Embryonic facial prominence (tissue), 1 donor: ENCODE measurements at regions not wholly inside any gene's neighbourhood (a gene's known extent, or its start where the extent isn't known, plus 50 kb on each side); places are given as distances from the start of the nearest gene placed in this dataset.

Experiments used
- DNase-seq: peaks from one replicate; pipeline ENCODE4 v3.0.0-alpha.2; 2016; ENCODE audit errors: extremely low spot score

DNA sequence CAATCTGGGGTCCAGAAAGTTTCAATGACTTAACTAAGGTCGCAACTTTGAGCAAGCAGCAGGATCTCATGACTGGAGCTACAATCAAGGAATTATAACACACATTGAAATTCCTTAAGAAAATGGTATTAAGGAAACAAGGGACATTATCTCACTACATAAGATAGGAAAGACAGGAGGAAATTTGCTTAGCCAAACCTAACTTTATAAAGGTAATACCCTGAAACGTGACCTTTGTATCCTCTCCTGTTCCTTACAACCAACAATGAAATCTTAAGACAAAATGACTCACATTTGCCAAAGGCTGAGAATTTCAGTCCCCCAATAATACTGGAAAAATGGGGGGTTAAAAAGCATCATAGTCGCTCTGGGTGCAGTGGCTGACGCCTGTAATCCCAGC is 218.9 kb upstream of the LYZL1 start:
- DNase-seq, result no peak

DNA sequence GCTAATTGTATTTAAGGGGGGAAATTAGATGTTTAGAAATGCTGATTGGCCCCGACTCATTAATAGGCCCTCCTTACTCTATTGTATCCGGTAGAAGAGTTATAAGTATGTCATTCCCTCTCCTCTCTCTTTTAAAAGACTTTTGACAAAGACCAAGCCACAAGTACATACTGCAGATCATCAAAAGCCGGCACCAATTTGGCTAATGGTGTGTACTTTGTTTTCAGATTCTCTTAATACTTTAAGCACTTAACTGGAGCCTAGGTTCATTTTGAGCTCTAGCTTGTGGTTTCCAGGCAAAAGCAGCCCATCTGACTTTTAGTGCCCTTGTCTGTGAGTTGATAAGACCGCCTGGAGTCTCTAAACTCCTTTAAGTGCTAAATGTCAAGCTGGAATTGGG is 210.0 kb upstream of the LYZL1 start:
- DNase-seq, result no peak

DNA sequence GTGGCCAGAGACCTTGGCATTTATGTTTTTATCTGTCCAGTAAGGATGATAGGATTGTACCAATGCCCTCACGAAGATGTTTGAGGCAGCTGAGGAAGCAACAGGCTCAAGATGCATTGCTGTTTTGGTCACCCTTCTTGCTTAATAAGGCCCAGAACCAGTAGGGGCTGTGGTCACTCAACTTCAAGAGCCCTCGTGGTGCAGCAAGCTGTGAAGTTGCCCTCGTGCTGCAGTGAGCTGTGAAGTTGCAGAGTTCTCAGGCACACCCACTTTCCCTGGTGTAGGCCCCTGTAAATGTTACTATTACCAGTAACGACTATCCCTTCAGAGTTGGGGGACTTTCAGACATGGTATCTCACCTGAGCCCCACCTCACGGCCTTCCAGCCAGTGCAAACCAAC is 207.6 kb upstream of the LYZL1 start:
- no peak for DNase-seq

DNA sequence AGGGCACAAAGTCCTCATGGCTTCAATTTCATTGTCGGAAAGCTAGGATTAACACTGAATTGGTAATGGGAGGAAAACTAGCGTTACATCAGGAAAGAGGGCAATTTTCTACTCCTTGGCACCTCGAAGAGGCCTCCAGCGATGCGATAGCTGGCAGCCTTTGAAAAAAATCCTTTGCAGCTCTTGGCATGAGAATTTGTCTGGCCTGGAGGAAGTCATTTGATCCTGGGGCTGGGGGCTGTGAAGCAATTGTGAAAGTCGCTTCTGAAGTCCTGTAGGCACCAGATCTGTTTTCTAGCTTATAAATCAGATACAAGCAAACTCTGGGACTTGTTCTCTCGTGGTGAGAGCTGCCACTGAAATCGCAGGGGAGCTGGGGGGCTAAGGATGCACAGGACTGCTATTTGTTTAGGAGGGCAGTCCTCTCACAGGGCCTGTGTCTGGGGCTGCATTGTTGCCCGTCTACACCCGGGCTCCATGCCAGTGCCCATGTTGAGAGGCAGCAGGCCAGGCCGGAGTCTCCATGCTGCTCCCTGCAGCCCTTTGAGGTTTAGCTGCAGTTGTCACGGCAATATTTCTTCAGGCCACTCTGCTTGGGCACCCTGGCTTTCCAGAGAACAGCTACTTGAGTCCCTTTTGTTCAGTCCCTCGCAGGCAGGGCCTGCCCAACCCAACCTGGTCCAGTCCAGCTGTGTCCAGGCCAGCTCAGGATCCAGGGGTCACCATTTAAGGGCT is 206.8 kb upstream of the LYZL1 start:
- DNase-seq, result no peak

DNA sequence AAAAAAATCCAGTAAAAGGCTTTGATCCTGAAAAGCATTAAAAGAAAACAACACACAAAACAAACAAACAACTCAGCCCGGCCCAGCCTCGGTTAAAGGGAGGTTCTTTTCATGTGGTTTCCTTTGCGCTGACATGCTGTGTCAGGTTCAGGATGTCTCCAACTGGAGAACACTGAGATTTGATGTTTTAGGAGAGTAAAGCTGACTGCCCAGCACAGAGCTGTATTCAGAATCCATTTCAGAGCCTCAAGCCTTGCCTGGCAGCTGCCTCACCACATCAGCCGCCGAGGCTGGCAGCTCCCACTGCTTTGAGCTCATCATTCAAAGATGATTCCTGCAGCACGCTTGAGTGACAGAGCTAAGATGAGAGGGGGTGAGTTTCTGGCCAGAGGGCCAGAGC is 205.8 kb upstream of the LYZL1 start:
- DNase-seq, result no peak

DNA sequence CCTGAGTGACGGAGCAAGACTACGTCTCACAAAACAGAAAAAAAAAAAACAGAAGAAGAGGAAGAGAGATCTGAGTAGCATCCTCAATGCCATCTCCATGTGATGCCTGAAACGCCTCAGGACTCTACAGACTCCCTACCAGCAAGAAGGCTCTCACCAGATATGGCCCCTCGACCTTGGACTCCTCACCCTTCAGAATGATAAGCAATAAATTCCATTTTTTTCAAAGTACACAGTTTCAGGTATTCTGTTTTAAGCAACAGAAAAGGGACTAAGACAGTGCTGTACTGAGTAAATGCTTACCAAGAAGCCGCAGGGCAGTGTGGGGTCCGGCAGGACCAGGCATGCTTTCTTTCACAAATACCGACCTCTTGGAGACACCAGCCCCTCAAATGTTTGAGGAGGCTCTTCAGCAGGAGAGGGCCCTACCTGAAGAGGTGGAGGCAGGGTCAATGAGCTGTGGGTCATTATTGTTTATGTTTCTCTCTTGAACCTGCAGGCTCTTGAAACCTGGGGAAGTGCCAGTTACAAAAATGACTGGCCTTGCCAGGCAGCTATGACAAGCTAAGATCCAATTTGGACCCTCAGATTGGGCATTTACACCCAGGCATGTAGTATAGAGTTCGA is 204.1 kb upstream of the LYZL1 start:
- no peak for DNase-seq

DNA sequence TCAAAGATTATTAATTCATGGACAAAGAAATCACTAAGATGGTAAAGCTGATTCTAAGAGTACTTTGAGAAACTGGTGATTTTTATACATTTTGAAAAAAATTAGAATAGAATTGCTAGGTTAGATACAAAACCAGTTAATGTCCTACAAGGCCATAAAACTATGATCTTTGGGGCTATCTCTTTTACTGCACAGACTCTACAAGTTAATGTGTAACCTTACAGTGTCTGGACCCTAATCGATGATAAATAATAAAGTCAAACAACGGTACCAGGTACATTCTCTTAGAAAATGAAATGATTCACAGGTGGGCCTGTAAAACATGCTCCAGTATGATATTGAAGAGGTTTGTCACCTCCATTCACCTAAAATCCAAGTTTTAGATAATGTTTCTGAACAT is 199.8 kb upstream of the LYZL1 start:
- DNase-seq, result no peak

DNA sequence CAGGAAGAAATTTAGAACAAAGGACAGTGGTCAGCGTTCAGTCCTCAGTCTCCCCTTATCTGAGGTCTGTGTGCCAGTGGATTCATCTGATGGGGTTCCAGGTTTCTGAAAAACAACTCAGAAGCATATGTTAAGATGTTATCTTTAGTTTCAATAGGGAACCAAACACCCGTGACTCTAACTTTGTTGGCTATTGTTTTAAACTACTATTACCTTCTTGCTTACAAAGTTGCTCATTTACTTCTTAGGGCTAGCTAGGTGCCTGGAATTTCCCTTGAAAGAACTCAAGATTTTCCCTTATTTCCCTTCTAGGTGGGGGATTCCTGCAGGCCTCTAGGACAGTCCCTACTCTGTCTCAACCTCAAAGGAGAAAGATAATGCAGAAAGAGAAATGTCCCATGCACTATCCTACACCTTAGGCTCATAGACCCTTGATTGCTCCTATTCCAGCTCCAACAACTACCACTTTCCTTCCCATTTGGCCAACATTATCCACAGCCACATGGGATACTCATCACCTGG is 192.5 kb upstream of the LYZL1 start:
- no peak for DNase-seq

DNA sequence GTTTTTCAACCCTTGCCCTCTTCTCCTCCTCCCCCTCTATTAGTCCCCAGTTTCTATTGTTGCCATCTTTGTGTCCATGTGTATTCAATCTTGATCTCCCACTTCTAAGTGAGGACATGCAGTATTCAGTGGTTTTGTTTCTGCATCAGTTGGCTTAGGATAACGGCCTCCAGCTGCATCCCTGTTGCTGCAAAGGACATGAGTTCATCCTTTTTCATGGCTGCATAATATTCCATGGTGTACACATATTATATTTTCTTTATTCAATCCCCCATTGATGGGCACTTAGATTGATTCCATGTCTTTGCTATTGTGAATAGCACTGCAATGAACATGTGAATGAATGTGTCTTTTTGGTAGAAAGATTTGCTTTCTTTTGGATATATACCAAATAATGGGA is 190.4 kb upstream of the LYZL1 start:
- no peak for DNase-seq

DNA sequence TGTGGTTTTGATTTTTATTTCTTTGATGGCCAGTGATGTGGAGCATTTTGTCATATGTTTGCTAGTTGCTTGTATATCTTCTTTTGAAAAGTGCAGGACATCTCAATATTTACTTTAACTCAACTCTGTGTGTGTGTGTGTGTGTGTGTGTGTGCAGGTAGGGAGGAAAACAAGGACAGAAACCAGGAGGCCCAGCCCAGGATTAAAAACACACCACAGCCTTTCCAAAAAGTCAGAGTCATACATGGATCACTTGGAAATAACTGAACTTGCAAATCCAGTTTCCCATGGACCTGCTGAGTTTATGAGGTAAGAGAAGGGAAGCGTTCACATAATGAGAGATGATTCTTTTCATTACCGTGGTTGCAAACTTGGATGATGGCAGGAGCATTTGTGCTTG is 189.9 kb upstream of the LYZL1 start:
- DNase-seq, result no peak

DNA sequence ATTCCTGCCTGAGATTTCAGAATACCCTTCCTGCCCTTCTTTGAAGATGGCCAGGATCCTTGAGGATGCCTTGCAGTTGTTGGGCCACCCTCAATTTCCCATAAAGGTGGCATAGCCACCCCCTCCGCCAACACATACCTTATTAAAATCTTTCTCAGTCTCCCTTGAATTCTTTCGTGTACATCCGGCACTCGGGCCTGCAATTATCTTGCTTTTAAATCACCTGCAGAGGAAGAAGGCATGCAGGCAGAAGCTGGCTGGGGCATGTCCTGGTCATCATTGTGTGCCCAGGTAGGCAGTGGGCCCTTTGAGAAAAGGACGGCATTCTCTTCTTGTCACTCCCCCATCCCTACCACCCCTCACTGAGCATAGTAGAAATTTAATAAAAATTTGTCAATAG is 189.5 kb upstream of the LYZL1 start:
- no peak for DNase-seq

DNA sequence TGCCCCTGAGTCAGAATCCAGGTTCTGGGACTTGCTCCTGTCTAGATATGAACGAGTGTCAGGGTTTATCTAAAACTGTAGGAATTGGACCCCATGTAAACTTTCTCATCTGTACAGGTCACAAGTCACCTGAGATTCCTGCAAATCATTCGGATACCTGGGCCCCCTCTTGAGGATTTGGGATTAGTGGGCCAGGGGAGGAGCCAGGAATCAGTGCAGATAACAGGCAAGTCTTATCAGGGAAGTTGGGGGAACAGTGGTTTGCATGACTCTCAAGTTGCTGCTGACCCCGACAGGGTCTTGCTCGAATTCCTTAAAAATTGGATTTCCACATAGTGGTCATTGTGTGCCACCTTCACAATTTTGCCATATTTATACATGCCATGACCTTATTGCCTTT is 188.4 kb upstream of the LYZL1 start:
- DNase-seq, result no peak

DNA sequence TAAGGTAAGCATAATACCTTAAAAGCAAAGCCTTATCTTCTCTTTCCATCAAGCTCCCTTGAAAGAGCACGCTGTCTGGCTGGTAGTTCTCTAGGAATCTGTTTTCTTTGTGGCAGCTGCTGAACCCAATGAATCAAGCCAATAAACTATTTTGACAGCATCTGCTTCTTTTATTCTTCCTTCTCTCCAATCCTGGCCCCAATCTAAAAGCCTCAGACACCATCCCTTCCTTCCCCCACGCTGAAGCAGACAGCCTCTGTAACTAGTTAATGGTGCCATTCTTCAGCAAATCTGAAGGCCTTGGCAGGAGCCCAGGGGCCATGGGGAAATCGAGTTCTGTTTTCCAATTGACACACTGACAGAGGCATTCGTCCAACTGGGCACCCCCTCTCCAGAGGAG is 186.6 kb upstream of the LYZL1 start:
- DNase-seq, result no peak

DNA sequence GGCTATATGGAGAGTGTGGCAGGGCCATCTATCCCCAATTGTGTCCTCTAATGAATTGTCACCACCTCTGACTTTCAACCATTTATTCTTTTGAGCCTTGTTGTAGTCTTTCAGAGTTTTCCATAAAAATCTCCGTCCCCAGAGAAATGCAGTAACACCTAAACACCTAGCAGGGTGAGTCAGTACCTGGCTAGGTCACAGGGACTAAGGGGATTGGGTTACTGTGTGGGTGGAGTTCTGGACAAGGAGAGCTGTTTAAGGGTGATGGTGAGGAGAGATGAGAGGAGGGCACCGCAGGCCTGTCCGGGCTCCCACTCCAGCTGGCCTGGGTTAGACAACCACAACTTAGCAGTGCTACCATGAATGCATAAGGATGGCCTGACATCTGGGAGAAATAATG is 186.2 kb upstream of the LYZL1 start:
- DNase-seq, result no peak

DNA sequence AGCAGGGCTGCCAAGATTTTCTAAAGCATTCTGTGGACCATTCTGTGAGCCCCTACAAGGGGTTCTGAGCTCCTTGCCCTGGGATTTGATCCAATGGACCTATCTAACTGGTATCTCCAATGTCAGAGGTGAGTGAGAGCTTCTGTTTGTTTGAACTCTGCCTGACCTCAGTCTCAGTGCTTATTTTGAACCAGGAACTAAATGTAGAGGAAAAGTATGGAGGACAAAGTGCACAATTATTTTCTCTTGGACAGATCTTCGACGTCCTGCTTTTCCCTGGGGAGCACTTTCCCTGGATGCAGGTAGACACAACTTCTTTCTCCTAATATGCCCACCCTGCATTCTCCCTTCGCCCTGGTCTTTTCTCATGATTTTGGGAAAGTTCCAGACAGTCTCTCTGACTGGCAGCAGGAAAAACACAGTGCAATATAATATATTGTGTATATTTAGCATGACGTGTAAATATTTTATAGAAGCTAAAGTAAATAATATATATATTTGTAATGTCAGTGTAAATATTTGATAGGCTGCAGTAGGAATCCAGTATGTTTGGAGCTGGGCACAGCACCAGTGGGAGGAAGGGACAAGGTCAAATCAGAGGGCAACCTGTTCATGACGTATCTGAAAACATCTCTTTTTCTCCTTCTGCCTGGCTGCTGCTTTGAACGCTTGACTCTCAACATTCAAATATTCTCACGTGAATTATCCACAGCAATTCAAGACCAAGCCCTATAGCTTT is 184.0 kb upstream of the LYZL1 start:
- DNase-seq, result no peak

DNA sequence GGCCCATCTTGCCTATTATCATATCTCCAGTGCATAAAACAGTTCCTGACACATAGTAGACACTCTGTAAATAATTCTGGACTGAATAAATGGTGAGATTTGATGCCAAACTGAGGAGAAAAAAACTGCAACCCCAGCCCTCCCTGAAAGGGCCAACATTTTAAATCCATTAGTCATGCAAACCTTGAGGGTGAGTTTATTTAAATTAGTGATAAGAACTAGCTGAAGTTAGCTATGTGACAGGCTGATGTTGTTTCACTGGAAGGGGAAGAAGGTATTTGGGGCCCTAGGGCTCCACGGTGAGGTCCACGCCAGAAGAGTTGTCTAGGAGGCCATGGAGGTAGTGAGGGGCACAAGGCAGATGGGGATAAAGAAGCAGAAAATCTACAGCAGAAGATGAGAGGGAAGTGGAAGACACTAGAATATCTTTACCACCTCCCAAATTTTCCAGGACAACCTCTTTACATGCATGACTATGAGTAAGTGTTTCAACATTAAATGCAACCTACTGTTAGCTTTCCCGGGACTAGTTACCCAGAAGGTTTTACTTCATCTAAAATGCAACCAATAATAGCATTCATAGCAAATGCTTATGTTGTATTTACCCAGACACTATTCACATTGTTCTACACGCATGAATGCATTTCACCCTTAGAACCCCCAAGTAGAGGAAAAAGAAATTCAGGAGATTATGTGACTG is 183.2 kb upstream of the LYZL1 start:
- no peak for DNase-seq

DNA sequence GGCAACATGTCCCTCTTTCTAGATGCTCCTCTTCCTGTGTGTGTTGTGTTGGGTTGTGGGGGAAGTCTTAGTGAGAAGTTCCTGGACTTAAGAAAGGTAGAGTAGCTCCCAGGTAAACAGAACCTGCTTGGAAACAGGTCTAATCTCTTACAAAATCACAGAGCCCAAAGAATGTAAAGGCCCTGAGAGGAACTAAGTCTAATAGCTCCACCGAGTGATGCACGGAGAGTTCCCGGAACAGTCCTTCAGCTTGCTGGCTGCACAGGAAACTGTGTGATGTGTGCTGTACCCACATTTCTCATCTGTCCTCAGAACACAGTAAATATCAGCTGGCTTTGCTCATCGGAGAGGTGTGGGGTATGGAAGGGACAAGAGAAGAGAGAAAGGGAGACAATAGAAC is 182.6 kb upstream of the LYZL1 start:
- no peak for DNase-seq

DNA sequence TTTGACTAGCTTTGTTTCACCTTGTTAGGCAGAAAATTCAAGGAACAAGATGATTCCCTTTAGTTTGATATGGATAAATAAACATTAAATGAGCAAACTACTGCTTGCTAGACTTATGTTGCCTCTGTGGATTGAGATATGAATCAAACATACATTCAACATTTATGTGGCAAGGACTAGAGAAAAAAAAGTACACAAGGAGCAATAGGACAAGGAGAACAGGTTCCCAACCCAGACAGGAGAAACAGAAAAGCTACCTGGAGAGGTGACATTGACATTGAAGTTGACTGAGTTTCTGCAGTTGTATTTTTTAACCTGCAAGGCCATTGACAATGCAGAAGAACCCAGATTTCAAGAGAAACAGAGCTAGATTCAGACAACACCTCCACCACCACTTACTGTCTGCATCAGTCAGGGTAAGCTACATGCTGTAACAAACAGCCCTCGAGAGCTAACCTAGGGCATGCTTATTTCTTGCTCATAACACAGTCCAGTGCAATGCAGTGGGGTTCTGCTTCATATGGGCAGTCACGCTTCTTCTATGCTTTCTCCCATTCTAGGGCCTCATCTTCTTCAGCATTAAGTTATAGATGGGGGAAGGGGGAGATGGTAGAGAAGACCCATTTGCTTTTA is 180.9 kb upstream of the LYZL1 start:
- no peak for DNase-seq

DNA sequence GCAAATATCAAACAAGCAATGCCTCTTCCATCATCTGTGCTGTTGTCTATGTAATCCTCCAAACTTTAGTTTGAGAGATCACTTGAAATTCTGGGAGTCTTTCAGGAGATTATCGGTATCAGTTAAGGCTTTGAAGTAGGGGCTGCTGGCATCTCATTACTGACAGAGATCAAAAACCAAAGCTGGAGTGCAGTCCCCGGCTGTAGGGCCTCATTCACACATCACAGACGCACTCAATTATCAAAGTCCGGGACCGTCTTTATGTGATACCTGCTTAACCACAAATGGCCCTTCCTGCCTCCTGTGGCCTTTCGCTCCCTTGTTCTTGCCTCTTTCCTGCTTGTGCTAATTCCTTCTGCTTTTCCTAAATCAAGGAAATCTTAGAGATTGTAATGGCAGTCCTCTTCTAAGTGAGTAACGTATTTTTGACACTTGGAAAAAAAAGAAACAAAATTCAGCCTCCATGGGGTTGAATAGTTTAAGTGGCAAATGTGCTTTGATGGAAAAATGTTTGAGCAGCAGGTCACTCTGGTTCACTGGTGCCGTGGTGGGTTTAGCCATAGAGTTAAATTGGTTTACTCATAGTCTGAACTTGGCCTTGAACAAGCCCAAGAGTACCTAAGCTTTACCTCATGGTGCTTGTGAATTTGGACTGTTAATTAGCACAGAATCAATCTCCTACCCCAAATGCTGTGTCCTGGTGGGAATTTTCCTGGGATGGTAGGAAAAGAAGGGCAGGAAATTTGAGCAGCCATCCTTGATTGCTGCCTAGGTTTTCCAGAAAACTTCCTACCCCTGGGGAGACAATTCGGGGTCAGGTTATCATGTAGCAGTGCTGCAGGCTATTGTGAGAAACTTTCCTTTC is 178.9 kb upstream of the LYZL1 start:
- no peak for DNase-seq

DNA sequence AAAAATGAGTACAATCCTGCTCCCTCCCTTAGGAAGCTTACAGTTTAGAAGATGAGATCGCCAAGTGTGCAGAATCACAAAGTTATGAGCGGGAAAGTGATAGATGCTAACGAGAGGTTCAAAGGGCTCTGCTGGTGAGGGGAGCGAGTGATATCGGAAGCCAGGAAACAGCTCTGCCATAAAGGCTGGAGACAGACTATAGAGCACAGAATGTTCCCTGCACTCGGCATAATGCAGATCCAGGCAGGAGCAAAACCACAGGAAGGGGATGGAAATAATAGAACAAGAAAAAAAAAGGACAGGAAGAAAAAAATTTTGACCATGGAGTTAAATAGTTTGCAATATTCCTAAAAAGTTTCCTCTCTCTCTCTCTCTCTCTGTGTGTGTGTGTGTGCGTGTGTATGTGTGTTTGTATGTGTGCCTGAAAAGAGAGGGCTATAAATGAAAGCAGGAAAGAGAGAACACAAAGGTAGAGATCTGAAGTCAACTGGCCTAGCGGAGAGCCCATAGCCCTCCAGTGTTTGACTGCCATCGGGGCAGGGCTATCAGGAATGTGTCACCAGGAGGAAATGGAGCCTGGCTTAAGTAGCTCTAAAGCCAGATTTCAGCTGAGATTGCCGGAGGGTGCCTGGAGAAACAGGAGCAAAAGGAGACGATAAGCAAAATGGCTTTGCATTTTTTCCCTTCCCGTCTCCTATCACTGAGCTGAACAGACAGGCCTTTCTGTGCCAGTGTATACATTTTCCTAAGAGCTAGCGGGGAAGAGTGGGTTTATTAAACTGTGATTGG is 175.8 kb upstream of the LYZL1 start:
- no peak for DNase-seq
